Astrocyte (in vitro differentiated cells and primary cell): ENCODE measurements at regions not wholly inside any gene's neighbourhood (a gene's known extent, or its start where the extent isn't known, plus 50 kb on each side); places are given as distances from the start of the nearest gene placed in this dataset.

Experiments used
- DNase-seq: peaks from one replicate; pipeline ENCODE4 v3.0.0-alpha.2; 2010; ENCODE audit warnings: low read depth
- FAIRE-seq: peaks from 2 replicates; lab custom pipeline; 2011; peaks lifted over from hg19 to GRCh38; lab: Jason Lieb, UNC
- H2AFZ ChIP-seq: 2 replicates; pipeline ENCODE4 v1.6.0; 2012; ENCODE audit warnings: low read depth, low read length, inconsistent platforms
- H3K27ac ChIP-seq: 2 replicates; pipeline ENCODE4 v1.5.1; 2011; ENCODE audit warnings: low read depth, low read length, inconsistent platforms
- H3K27me3 ChIP-seq: 2 replicates; pipeline ENCODE4 v1.6.0; 2011; ENCODE audit warnings: low read length, inconsistent platforms; ENCODE audit not compliant: insufficient read depth
- H3K36me3 ChIP-seq: 2 replicates; pipeline ENCODE4 v1.5.1; 2011; ENCODE audit warnings: low read length, inconsistent platforms; ENCODE audit not compliant: insufficient read depth
- H3K4me1 ChIP-seq: 2 replicates; pipeline ENCODE4 v1.5.1; 2011; ENCODE audit warnings: low read length, inconsistent platforms; ENCODE audit not compliant: insufficient read depth
- H3K4me2 ChIP-seq: 2 replicates; pipeline ENCODE4 v1.6.0; 2012; ENCODE audit warnings: low read length, inconsistent platforms
- H3K4me3 ChIP-seq: 2 replicates; pipeline ENCODE4 v1.5.1; 2011; ENCODE audit warnings: low read depth, mild to moderate bottlenecking, low read length, inconsistent platforms; ENCODE audit not compliant: insufficient read depth
- H3K79me2 ChIP-seq: 2 replicates; pipeline ENCODE4 v1.6.0; 2012; ENCODE audit warnings: mild to moderate bottlenecking, low read length, inconsistent platforms; ENCODE audit not compliant: insufficient read depth
- H3K9ac ChIP-seq: 2 replicates; pipeline ENCODE4 v1.6.0; 2012; ENCODE audit warnings: mild to moderate bottlenecking, low read length, inconsistent platforms
- H3K9me3 ChIP-seq: 2 replicates; pipeline ENCODE4 v1.5.1; 2012; ENCODE audit warnings: low read depth, mild to moderate bottlenecking, low read length, inconsistent platforms; ENCODE audit not compliant: insufficient read depth
- H4K20me1 ChIP-seq: 2 replicates; pipeline ENCODE4 v1.6.0; 2012; ENCODE audit warnings: low read length, inconsistent platforms; ENCODE audit not compliant: insufficient read depth
- H3K27ac Mint-ChIP-seq: one replicate; pipeline ENCODE4 v1.8.0; 2021; ENCODE audit warnings: mild to moderate bottlenecking, mixed read lengths; ENCODE audit not compliant: unreplicated experiment
- H3K27me3 Mint-ChIP-seq: one replicate; pipeline ENCODE4 v1.8.0; 2021; ENCODE audit warnings: low read depth, mixed read lengths; ENCODE audit not compliant: unreplicated experiment
- H3K36me3 Mint-ChIP-seq: one replicate; pipeline ENCODE4 v1.8.0; 2021; ENCODE audit warnings: low read depth, mixed read lengths; ENCODE audit not compliant: unreplicated experiment
- H3K4me1 Mint-ChIP-seq: one replicate; pipeline ENCODE4 v1.8.0; 2021; ENCODE audit warnings: low read depth, mixed read lengths; ENCODE audit not compliant: unreplicated experiment
- H3K4me3 Mint-ChIP-seq: one replicate; pipeline ENCODE4 v1.8.0; 2021; ENCODE audit warnings: mild to moderate bottlenecking, moderate library complexity, mixed read lengths; ENCODE audit not compliant: unreplicated experiment
- H3K9me3 Mint-ChIP-seq: one replicate; pipeline ENCODE4 v1.8.0; 2021; ENCODE audit warnings: mild to moderate bottlenecking, mixed read lengths; ENCODE audit not compliant: unreplicated experiment
- EZH2 ChIP-seq: IDR thresholded peaks from 2 replicates; pipeline ENCODE4 v1.6.1; 2012; ENCODE audit warnings: mild to moderate bottlenecking, low read length, inconsistent platforms; ENCODE audit not compliant: insufficient read depth
- TF ChIP-seq, protein P1 (sequence below): IDR thresholded peaks from 2 replicates; pipeline ENCODE4 v1.5.1; 2011; ENCODE audit warnings: low read depth, mild to moderate bottlenecking, inconsistent platforms, low read length, moderate library complexity; ENCODE audit not compliant: insufficient read depth

DNA sequence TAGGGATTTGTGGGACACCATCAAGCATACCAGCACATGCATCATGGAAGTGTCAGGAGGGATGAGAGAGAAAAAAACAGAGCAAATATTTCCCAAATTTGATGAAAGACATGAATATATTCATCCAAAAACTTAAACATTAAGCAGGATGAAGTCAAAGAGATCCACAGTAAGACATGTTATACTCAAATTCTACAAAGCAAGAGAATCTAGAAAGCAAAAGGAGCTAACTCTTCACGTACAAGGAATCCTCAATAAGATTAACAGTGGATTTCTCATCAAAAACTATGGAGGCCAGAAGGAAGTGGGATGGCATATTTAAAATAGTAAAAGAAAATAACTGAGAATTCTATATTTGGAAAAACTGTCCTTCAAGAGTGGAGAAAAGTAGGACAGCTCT lies 374.8 kb downstream of the ZFHX3 start:
- H3K9ac ChIP-seq: no peak overlapping the region
- no peaks in the 10 kb centered on the region for H3K36me3 Mint-ChIP-seq
- H3K9me3 Mint-ChIP-seq: peaks cover 12% of the 10 kb centered on the region
- FAIRE-seq (no peak), DNase-seq (no peak)
- H3K27ac ChIP-seq: no peak overlapping the region
- H3K27me3 ChIP-seq: no peaks in the 10 kb centered on the region
- H3K79me2 ChIP-seq: no peaks in the 10 kb centered on the region
- H3K4me3 Mint-ChIP-seq: no peak overlapping the region
- H3K36me3 ChIP-seq: no peaks in the 10 kb centered on the region
- H3K4me1 Mint-ChIP-seq: no peaks in the 10 kb centered on the region
- H3K4me3 ChIP-seq: no peak overlapping the region
- no peak for TF ChIP-seq EZH2
- TF ChIP-seq, protein P1, sequence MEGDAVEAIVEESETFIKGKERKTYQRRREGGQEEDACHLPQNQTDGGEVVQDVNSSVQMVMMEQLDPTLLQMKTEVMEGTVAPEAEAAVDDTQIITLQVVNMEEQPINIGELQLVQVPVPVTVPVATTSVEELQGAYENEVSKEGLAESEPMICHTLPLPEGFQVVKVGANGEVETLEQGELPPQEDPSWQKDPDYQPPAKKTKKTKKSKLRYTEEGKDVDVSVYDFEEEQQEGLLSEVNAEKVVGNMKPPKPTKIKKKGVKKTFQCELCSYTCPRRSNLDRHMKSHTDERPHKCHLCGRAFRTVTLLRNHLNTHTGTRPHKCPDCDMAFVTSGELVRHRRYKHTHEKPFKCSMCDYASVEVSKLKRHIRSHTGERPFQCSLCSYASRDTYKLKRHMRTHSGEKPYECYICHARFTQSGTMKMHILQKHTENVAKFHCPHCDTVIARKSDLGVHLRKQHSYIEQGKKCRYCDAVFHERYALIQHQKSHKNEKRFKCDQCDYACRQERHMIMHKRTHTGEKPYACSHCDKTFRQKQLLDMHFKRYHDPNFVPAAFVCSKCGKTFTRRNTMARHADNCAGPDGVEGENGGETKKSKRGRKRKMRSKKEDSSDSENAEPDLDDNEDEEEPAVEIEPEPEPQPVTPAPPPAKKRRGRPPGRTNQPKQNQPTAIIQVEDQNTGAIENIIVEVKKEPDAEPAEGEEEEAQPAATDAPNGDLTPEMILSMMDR: no peak
- H3K27me3 Mint-ChIP-seq: no peaks in the 10 kb centered on the region
- no peaks in the 10 kb centered on the region for H3K4me1 ChIP-seq
- H3K9me3 ChIP-seq: peaks cover 6% of the 10 kb centered on the region
- no peak overlapping the region for H3K27ac Mint-ChIP-seq
- H3K4me2 ChIP-seq: no peak overlapping the region
- no peaks in the 10 kb centered on the region for H4K20me1 ChIP-seq
- no peak overlapping the region for H2AFZ ChIP-seq

GRCh38 chr16:72666267-72666666 lies 381.7 kb downstream of the ZFHX3 start:
- no peaks in the 10 kb centered on the region for H3K4me1 Mint-ChIP-seq
- Histone ChIP-seq H3K79me2 (peaks cover 1% of the 10 kb centered on the region), H3K4me2 (no peak overlapping the region), H3K9me3 (no peaks in the 10 kb centered on the region), H3K4me1 (no peaks in the 10 kb centered on the region), H2AFZ (no peak overlapping the region), H3K9ac (no peak overlapping the region), H3K27me3 (no peaks in the 10 kb centered on the region), H3K27ac (no peak overlapping the region), H3K36me3 (no peaks in the 10 kb centered on the region), H4K20me1 (no peaks in the 10 kb centered on the region), H3K4me3 (no peak overlapping the region)
- no peaks in the 10 kb centered on the region for H3K36me3 Mint-ChIP-seq
- peak overlapping the region; percentile 8 for H3K4me3 Mint-ChIP-seq
- H3K9me3 Mint-ChIP-seq: peaks cover 2% of the 10 kb centered on the region
- TF ChIP-seq, protein P1: no peak
- TF ChIP-seq EZH2: no peak
- no peak overlapping the region for H3K27ac Mint-ChIP-seq
- DNase-seq: no peak
- no peak for FAIRE-seq
- H3K27me3 Mint-ChIP-seq: no peaks in the 10 kb centered on the region

DNA sequence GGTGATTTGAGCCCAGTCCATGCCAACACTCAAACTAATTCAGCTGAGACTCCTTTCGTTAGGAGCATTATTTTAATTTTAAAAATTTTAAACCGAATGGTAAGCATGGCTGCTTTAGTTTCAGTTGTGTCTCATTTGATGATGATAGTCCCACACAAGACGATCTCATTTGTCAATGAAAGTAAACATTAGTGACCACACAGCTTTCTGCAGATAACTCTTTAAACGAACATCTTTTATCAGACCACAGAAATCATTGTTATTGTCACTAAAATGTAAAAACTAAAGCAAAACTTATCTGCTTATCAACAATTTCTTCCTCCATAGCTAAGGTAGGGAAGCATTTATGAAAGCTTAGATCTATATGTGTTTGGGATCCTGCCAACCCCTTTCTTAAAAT lies 382.2 kb downstream of the ZFHX3 start:
- Histone ChIP-seq H3K4me1 (no peaks in the 10 kb centered on the region), H3K9me3 (no peaks in the 10 kb centered on the region), H3K79me2 (peaks cover 3% of the 10 kb centered on the region), H3K4me3 (peak overlapping the region; percentile 98), H2AFZ (peak overlapping the region; percentile 85), H3K27me3 (no peaks in the 10 kb centered on the region), H3K36me3 (no peaks in the 10 kb centered on the region), H4K20me1 (no peaks in the 10 kb centered on the region), H3K4me2 (peak overlapping the region; percentile 97), H3K9ac (peak overlapping the region; percentile 91), H3K27ac (no peak overlapping the region)
- DNase-seq (no peak), FAIRE-seq (no peak)
- H3K27ac Mint-ChIP-seq: no peak overlapping the region
- H3K9me3 Mint-ChIP-seq: no peaks in the 10 kb centered on the region
- TF ChIP-seq, protein P1: no peak
- TF ChIP-seq EZH2: no peak
- H3K27me3 Mint-ChIP-seq: no peaks in the 10 kb centered on the region
- peak overlapping the region; percentile 100 for H3K4me3 Mint-ChIP-seq
- H3K36me3 Mint-ChIP-seq: no peaks in the 10 kb centered on the region
- H3K4me1 Mint-ChIP-seq: no peaks in the 10 kb centered on the region
